ENCODE measurements at regions not wholly inside any gene's neighbourhood (a gene's known extent, or its start where the extent isn't known, plus 50 kb on each side); places are given as distances from the start of the nearest gene placed in this dataset.

DNA sequence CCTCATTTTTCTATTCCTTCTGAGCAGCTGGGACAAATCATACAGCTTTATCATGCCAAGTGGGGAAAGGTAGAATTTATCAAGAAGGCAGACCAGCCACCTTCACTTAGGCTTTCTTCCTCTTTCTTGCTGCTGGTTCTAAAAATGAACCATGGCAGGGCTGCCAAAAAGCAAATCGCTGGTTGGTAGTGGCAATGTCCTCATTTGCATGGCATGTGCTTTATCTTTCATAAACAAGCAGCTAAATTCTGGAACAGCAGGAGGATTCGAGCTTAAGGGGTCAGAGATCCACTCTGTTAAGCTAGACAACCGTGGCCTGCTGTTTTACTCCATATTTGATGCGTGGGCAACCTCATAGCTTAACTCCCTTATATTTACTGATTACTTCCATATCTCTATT lies 91.3 kb downstream of the RPE65 start:
- no peak overlapping the region for H3K4me3 ChIP-seq (ENCODE audit: low read length)
- DNase-seq (ENCODE audit: low read depth) = no peak
- TF ChIP-seq, protein P1, sequence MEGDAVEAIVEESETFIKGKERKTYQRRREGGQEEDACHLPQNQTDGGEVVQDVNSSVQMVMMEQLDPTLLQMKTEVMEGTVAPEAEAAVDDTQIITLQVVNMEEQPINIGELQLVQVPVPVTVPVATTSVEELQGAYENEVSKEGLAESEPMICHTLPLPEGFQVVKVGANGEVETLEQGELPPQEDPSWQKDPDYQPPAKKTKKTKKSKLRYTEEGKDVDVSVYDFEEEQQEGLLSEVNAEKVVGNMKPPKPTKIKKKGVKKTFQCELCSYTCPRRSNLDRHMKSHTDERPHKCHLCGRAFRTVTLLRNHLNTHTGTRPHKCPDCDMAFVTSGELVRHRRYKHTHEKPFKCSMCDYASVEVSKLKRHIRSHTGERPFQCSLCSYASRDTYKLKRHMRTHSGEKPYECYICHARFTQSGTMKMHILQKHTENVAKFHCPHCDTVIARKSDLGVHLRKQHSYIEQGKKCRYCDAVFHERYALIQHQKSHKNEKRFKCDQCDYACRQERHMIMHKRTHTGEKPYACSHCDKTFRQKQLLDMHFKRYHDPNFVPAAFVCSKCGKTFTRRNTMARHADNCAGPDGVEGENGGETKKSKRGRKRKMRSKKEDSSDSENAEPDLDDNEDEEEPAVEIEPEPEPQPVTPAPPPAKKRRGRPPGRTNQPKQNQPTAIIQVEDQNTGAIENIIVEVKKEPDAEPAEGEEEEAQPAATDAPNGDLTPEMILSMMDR (IDR thresholded peaks at IDR 0.05; ENCODE audit: insufficient read depth, low read depth, low read length, missing control alignments) = no peak

DNA sequence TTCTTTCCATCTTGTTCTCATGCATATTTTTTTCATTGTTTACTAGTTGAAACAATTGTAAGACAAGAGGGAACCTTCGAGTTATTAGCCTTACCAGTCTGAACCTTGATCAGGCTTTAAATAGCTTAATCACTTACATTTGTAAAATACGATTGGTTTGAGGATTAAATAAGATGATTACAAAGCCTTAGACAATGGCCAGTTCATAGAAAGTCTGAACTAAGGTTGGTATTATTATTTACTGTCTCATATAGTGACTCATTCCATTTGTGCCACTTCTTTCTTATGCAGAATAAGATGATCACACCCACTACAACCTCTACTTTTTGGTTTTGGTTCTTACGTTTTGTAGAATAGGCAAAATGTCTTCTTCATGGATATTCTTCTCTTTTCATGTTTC lies 94.1 kb downstream of the RPE65 start:
- no peak overlapping the region for H3K4me3 ChIP-seq (ENCODE audit: low read length)
- TF ChIP-seq, protein P1 (IDR thresholded peaks at IDR 0.05; ENCODE audit: insufficient read depth, low read depth, low read length, missing control alignments) = no peak
- DNase-seq (ENCODE audit: low read depth) = peak; percentile 8

DNA sequence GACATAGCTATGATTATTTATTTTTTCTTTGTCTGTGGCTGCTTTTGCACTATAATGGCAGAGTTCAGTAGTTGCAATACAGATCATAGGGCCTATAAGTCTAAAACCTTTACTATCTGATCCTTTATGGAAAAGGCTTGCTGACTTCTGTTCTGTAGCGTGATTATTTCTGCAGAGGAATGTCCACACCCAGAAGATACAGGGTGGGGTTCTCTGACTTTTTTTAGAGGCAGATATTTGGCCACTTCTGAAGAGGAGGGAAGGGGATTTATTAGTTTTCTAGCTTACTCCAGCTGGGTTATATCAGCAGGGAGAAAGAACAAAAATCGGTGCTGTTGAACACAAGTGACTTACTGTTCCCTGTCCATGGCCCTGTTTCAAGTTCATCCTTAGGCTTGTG lies 97.6 kb downstream of the RPE65 start:
- H3K4me3 ChIP-seq (ENCODE audit: low read length) = no peak overlapping the region
- TF ChIP-seq, protein P1 (IDR thresholded peaks at IDR 0.05; ENCODE audit: insufficient read depth, low read depth, low read length, missing control alignments) = no peak
- no peak for DNase-seq (ENCODE audit: low read depth)

DNA sequence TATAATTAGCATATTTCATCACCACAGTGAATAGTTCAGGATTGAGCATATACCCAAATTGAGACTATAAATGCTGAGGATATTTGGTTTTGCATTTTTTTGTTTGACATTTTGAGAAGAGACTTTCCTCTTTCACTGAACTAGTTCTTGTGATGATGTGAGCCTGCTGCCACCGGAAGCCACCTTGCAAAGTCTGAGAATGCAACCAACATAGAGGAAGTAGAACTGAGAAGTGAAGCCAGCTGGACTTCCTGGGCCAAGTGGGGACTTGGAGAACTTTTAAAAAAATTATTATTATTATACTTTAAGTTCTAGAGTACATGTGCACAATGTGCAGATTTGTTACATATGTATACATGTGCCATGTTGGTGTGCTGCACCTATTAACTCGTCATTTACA lies 102.3 kb downstream of the RPE65 start:
- TF ChIP-seq, protein P1 (IDR thresholded peaks at IDR 0.05; ENCODE audit: insufficient read depth, low read depth, low read length, missing control alignments) = no peak
- H3K4me3 ChIP-seq (ENCODE audit: low read length) = no peak overlapping the region
- no peak for DNase-seq (ENCODE audit: low read depth)

DNA sequence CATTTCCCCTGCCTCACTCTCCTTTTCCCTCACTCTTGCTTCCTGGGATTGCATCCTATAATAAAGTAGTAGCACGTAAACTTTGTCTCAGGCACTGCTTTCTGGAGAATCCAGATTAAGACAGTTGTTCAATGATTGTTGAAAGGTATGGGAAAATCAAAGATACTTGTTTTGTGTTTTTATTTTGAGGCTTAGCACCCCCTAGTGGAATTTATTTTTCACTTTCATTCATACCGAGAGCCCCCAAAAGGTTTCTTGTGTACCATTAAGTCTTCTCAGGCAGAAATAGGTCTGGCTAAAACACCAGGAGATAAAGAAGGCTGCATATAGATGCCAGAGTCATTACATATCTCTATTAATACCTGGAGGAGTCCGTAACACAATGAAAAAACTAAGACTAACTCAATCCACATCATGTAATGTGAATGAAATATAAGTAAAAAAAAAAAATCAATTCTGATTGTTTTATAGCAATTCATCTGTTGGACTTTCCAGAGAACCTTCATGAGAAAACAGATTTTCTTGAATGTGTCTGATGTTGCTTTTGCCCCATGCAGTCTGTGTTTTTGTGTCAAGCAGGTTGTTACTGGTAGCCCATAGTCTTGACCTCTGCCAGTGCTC lies 103.5 kb downstream of the RPE65 start:
- peak; percentile 34 for DNase-seq (ENCODE audit: low read depth)
- TF ChIP-seq, protein P1 (IDR thresholded peaks at IDR 0.05; ENCODE audit: insufficient read depth, low read depth, low read length, missing control alignments) = peak; percentile 38
- H3K4me3 ChIP-seq (ENCODE audit: low read length) = no peak overlapping the region

DNA sequence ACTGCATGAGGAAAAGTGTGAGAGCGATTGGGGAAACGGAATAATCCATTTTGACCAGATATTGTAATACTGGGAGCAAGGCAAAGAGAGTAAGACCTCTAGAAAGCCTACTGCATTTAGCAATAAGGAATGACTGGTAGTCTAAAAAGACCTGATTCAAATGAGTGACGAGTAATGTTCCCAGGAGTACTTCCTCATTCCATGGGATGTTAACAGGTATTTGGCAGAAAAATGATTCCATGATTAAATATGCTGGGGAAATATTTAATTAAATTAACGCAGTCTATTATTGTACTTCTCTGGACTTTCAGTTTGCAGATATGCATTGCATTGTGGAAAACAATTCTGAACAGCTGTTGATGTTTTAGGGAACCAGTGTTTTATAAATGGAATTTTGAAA lies 105.5 kb downstream of the RPE65 start:
- TF ChIP-seq, protein P1 (IDR thresholded peaks at IDR 0.05; ENCODE audit: insufficient read depth, low read depth, low read length, missing control alignments) = no peak
- no peak overlapping the region for H3K4me3 ChIP-seq (ENCODE audit: low read length)
- DNase-seq (ENCODE audit: low read depth) = peak; percentile 76

DNA sequence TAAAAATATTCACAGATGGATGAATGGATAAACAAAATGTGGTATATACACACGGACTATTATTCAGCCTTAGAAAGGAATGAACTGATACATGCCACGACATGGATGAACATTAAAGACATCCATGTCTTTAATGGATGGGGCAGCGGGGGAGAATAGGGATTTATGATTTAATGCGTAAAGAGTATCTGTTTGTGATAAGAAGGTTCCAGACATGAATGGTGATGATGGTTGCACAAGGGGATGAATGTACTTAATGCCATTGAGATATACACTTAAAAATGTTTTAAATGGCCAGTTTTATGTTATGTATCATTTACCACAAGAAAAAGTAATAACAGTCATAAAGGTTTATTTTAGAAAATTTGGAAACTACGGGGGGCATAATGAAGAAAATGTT lies 108.6 kb upstream of the WLS start:
- H3K4me3 ChIP-seq (ENCODE audit: low read length) = no peak overlapping the region
- TF ChIP-seq, protein P1 (IDR thresholded peaks at IDR 0.05; ENCODE audit: insufficient read depth, low read depth, low read length, missing control alignments) = no peak
- no peak for DNase-seq (ENCODE audit: low read depth)
